Pons (tissue), 1 donor: ENCODE measurements at regions not wholly inside any gene's neighbourhood (a gene's known extent, or its start where the extent isn't known, plus 50 kb on each side); places are given as distances from the start of the nearest gene placed in this dataset.
"Not testable (repeated sequence)": the region's sequence is repeated elsewhere in the genome, so short reads cannot be mapped to it uniquely, and the experiment has no call there.

ENCODE experiments used
- DNase-seq: peaks from one replicate; pipeline ENCODE4 v3.0.0-alpha.2; 2016; ENCODE audit warnings: low spot score

DNA sequence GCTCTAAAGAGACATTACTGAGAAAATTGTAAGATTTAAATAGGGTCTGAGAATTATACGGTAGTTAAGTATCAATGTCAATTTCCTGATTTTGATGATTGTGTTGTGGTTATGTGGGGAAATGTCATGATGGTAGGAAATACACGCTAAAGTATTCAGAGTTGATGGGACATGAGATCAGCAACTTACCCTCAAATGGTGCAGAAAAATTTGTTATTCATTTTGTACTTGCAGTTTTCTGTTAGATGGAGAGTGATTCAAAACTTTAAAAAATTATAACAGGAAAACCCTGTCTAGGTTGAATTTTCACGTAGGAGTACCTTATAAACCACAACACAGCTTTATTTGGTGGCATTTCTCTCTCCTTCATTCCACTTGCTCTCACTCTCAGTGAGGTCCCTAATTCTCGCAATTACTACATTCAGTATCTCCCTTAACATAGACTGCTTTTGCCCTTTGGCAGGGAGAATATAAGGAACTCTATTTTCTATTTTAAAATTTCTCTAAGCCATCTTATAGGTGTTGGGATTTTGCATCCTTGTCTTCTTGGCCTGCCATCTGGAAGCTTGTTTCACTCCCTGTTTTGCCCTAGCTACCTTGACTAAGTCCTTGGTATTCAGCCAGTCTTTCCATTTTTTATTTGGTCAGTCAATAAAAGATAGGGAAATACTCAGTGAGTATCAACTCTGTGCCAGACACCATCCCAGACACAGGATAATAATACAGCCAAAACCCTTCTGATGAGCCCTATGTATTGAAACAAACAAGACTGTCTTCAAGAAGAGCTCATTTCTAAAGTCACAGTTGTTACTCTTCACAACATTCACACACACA is 550.6 kb upstream of the ACVR2A start:
- no peak for DNase-seq

DNA sequence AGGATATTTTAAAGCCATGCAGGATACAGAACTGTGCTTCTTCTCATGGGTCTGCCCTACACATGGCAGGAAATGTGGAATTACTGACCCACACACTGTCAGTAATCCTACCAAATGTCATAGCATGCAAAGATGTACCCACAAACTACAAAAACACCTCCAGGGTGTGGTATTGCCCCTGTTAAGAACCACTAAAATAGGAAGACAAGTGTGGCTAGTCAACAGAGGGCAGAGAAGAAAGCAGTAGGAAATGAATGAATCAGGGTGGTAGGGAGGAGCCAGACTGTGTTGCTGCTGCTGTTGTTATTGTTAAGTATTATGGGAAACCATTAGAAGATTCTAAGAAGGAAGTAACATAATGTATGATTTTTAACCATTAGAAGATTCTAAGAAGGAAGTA is 556.7 kb upstream of the ACVR2A start:
- no peak for DNase-seq

DNA sequence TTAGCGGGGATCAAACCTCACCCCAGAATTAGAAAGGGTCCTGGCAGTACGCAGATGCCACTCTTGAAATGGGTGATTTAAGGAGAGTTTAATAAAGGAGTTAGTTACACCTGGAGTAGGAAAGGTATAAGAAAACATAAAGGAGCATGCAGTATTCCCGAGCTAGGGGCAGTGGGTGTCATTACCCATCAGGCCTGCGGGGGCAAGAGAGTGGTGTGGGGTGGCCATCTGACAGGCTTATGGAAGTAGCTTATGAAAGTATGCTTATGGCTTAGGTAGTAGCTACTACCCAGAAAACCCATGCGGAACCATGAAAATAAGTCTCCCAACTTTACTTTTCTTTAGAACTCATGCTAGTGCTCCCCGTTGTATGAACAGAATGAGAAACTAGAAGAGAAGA is 568.9 kb upstream of the ACVR2A start:
- no peak for DNase-seq

DNA sequence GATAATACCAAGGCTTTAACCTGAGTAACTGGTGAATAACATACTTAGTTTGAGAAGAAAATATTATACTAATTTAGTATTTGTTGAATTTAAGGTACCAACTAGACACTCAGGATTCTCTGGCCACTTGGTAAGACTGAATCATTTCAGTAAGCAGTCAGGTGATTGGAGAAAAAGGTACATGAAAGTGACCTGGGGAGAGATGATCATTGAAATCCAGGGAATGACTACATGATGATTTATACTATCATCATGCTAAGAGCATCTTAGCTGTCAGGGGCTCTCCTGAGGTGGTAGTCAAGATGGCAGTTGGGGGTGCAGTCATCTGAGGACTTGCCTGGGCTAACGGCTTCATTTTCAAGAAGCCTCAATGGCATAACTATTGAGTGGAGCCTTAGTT is 571.2 kb upstream of the ACVR2A start:
- DNase-seq = no peak

DNA sequence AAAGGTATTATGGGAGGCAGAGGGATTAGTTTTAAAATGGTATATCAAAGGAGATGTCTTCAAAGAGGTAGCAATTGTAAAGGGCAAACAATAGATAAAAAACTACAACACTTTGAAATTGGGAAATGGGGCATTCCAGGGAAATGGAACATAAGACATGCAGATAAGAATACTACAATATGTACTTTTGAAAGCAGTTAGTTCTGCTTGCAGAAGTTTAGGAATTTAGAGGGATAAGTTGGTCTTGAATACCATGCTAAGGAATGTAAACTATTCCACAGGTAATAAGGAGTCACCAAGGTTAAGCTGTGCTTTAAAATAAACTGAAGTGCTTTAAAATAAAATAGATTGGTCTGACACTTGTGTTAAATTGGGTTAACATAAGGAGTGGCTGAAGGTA is 571.7 kb upstream of the ACVR2A start:
- DNase-seq = no peak

DNA sequence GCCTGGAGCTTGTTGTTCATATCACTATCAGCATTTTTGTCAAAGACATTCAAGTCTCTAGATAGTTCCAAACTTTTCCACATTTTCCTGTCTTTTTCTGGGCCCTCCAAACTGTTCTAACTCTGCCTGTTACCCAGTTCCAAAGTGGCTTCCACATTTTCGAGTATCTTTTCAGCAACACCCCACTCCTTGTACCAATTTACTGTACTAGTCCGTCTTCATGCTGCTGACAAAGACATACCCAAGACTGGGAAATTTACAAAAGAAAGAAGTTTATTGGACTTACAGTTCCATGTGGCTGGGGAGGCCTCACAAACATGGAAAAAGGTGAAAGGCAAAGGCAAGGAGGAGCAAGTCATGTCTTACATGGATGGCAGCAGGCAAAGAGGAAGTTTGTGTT is 575.2 kb upstream of the ACVR2A start:
- not testable (repeated sequence) for DNase-seq

DNA sequence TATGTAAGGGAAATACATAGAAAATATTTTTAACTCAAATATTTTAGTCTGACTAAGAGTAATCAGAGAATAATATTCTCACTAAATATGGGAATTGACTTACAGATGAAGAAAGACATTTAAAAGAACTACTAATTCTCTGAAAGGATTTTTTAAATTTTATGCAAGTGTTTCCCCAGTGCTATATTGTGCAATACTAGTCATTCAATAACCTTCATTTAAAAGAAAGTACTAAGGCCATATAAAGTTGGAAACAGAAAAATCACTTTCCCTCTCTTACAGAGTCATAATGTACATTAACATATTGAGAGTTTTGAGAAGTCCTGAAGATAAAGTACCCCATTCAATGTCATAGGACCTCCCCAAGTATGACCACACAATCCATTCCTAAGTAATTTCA is 584.6 kb upstream of the ACVR2A start:
- DNase-seq = no peak

DNA sequence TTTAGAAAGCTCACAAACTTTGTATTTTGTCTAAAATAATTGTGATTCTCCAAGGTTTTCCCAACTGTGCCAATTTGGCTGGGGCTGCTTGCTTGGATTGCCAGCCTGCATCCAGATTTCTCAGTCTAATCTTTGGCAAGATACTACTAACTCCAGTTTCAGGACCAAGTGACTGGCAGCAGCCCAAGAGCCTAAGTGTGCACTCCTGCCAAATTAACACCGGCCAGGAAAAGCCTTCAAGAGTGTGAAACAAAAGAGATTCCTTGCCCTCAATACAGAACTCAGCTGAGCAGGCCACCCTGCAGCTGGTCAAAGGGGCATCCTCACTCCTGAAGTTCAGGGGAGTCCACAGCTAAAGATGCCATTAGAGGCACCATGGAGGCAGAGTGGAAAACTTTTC is 589.0 kb upstream of the ACVR2A start:
- DNase-seq = peak; percentile 42

DNA sequence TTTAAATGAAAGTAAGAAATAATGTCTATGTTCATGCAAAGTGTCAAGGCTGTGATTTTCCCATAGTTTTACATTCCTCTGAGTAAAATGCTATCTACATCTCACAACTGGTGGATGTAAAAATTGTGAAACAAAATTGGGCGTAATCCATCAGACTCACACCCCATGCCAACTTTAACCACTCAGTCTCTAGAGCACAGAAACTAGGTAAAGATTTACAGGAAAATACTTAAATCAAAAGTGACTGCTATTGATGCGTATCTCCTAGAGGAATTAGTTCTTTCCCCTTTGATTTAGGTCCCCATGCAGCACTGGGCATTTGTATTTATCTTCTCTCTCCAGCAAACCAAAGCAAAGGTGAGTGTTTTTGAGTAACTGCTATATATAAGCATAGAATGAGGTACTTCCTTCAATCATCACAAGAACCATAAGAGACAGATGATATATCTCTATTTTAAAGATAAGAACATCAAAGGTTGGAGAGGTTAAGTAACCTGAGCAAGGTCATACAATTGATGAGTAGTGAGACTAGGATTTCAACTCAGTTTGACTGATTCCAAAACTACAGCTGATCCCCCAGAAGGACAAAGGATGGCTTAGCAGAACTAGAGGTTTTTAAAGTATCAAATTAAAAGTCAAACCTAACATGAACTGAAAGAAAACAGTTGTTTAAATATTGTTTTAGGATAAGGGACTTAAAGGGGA is 594.0 kb upstream of the ACVR2A start:
- DNase-seq = no peak

DNA sequence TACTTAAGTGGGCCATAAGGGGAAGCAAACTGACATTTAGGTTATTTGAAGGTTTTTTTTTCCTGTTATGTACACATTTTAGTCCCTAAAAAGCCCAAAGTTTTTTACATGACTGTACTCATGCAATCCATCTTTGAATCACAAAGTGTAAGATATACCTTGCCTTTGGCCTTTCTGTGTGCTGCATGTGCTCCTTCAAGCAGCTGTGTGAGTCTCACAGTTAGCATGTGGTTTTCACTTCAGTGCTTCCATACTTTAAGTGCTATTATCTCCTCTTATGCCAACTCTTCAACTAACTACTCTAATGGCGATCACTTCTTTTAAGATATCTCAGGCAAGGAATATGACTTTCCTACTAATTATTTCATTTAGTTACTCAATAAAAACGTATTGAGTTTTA is 597.1 kb upstream of the ACVR2A start:
- DNase-seq = no peak

DNA sequence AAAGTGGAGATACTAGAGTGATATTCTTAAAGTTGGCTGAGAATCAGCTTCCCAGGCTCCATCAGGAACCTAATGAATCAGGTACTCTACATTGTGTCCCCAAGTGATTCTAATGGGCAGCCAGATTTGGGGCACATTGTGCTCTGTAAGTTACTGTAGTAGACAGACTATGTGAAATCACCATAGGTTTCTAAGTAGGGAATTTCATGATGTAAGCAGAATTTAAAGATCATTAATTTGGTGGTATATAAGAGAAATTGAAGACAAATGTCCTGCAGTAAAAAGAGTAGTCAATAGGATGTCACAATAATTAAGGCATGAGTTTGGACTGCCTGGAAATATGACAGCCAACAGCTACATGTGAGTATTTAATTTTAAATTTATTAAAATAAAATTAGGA is 602.4 kb upstream of the ACVR2A start:
- DNase-seq = no peak

DNA sequence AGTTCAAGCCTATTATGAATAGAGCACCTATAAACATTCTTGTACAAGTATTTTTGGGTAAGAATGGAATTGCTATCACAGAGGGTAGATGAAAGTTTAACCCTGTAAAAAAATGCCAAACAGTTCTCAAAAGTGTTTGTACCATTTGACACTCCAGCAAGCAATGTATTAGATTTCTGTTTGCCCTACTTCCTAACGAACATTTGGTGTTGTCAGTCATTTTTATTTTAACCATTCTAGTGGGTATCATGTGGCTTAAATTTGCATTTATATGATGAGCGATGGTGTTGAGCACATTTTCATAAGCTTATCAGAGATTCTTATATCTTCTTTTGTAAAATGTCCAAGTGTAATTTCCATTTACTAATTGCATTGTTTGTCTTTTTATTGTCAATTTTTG is 608.2 kb upstream of the ACVR2A start:
- no peak for DNase-seq

DNA sequence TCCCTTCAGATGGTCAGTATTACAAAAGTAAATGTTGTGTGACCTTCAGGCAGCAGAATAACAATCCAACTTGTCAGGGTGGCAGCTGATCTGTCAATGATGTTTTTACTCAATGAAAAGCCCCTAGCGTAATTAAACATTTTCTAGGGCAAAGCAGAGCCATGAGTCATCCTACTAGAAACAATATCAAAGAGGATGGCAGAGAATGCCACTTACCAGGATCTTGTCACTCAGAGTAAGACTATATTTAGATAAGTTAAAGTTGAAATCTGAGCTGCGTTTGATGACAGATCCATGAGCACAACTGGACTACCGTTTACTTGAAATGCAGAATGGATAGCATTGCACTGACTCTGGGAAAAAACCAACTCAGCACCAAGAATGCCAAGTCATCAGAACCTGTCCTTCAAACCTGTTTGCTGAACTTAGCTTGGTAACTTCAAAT is 612.6 kb upstream of the ACVR2A start:
- DNase-seq = no peak

DNA sequence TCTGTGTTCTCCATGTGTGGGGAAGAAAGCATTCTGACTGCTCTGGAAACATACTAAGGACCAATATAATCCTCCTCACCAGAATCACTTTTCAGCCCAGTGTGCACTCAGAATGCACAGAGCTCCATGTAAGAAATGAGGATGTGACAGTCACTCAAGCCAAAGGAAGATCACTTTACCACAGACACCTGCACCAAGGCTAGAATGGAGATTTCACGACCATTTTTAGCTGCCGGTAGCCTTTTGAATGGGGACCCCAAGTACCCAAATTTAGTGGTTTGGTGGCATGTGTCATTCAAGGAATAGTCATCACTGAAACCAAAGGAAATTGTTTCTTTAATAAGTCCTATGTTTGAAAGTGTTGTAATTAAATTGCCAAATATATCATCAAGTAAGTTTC is 613.2 kb upstream of the ACVR2A start:
- DNase-seq = no peak

DNA sequence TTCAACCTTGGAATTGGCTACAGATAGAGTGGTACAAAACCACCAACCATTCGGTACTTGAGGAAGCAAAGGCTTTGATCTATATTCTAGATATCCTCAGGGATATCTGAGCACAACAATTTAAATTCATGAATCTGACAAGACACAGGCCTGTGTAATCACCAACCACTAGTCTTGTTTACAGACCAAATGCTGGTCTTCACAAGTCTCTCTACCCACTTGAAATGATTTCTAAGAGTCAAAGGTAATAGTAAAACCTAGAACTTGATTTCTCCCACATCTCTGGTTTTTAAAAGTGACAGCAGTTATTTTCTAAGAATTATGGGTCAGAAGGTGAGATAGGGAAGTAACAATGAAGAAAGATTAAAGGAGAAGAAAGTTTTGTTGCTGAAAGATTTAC is 613.7 kb upstream of the ACVR2A start:
- DNase-seq = no peak

DNA sequence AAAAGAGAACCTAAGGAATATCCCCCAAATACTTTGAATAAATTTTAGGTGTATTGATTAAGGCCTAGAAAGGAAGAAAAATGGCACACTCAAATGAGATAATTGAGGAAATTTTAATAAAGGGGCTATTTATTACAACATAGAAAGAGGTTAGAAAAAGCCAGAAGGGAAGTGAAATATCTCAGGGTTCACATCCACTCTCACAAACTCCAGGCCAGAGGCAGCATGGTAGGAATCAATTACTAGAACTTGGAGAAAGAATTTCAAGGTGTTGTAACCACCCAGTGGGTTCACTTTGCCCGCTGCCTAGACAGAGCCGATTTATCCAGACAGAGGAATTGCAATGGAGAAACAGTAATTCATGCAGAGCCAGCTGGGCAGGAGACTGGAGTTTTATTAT is 617.5 kb upstream of the ACVR2A start:
- no peak for DNase-seq

DNA sequence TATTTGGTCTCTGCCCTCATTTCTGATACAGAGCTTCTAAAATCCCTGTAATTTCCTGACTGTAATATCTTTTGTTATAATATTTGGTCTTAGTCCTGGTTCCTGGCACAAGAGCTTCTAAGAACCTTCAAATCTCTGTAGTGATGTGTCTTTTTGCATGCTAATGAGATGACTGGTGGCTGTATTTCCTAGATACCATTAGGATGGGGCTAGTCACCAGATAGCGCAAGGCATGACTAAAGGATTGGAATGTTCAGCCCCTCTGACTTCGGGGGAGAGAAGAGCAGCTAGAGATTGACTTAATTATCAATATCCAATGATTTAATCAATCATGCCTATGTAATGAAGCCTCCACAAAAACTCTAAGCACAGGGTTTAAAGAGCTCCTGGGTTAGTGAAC is 620.8 kb upstream of the ACVR2A start:
- no peak for DNase-seq

DNA sequence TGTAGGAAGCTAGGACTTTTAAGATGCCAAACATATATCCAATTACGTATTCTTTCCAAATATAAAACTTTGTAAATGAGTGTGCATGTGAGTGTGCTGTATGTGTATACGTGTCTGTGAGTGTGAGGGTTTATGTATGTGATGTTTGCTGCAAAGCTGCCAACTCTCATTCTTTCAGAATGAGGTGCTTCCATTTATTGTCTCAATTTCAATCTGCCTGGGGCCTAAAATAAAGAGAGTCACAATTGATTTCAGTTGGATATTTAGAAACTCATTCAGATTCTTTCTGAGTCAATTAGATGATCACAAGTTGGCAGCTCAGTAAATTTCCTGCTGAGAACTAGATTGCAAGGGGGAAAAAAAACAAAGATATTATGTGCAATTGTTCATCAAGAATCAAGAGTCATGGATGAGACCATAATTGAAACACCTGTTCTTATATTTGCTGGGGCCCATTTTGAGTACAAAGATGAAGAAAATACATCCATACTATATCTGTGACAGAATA is 621.2 kb upstream of the ACVR2A start:
- no peak for DNase-seq

DNA sequence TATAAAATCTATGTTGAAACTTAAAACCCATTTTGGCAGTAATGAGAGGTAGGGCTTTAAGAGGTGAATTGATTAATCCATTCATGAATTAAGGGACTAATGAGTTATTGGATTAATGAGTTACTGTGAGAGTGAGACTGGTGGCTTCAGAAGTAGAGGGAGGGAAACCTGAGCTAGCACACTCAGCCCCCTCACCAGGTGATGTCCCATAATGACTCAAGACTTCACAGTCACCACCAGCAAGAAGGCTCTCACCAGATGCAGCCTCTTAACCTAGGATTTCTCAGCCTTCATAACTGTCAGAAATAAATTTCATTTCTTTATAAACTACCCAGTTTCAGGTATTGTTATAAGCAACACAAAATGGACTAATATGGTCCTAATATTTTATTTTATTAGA is 621.7 kb upstream of the ACVR2A start:
- DNase-seq = no peak

DNA sequence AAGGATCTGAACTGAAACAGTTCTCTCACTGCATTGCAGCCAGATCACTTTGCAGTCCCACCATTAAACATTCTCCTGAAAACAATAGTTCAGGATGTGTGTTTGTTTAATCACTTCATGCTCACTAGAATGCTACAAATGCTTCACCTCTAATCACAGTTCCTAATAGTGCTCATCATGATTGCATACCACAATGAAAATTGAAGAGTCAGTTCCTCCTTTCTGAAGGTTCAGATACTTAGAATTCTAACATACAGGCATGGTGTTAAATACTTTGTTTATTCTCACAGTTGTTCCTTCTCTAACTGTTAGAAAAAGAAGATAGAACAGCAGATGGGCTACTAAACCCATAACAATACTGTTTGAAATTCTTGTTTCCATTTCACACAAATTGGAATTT is 622.3 kb upstream of the ACVR2A start:
- no peak for DNase-seq

DNA sequence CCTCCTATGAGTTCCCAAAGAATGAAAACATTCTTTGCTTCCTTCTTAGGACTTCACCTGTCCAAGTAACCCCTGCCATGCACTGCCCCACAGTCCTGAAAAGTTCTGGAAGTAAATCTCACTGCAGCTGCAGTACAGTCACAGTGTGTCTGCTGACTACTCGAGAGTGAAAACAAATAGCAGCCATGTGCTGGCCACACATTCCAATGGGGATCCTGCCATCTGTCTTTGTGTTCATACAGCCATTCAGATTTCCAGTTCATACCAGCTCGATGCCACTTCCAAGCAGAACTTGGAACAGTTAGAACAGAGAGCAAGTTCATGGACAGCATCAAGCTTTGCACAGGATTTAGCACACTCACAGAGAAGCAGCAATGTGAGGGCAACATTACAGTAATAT is 629.9 kb upstream of the ACVR2A start:
- DNase-seq = no peak

DNA sequence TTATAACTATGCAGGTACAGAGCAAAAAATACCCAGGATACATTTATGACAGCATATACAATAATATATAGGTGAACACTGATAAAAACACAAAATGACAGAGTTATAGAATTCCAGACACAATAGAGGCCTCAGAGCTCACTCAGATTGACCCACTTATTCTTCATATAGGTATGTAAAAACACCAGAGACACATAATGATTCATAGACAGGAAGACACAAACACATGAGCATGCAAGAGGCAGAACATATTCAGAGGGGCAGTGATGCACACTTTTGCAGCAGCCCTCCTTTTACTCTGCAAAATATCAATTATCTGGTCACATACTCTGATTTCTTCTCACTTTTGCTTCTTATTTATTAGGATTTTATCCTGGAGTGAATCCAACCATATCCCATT is 633.3 kb upstream of the ACVR2A start:
- DNase-seq = no peak

DNA sequence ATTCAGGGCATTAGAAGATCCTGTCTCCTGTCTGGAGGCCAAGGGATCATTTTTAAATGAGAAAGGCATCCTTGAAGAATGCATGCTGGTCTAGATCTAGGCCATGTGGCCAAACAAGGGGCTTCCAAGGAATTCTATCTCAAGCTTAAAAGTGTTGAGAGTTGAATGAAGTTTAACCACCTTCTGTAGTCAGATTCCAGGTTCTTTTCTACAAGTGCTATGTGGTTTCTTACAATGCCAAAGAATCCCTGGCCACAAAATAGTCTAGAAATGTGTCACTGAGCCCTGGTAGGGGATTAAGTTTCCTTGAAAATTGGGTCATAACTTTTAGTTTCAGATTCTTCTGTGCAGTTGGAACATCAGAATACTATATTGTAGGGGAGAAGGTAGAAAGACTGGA is 640.7 kb upstream of the ACVR2A start:
- DNase-seq = no peak
